ENCODE measurements at regions not wholly inside any gene's neighbourhood (a gene's known extent, or its start where the extent isn't known, plus 50 kb on each side); places are given as distances from the start of the nearest gene placed in this dataset.

DNA sequence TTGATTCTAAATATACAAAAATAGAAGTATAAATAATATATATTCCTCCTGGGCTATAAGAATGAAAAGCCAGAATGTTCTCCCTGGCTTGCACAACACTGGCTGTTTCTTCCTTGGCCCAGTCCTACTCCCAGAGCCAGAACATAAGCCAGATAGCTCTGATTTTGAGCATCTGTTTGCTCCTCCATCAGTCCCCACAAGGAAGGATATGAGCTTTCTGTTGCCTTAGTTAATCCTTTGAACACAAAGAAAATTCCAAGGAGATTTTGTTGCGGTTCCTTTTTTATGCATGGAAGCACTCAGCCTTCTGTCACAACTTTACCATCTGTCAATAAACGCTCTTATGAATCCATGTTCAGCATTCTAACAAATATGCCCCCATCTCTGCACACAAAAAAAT, 361.8 kb downstream of the IPMK start:
- ATAC-seq (no peak), DNase-seq (ENCODE audit: low read depth, low spot score) (no peak)
- Histone ChIP-seq H3K27ac (ENCODE audit: low read length) (no peak overlapping the region), H3K4me3 (ENCODE audit: low read depth in 2 of 2, low read length in 2 of 2) (no peak overlapping the region), H3K9me3 (ENCODE audit: control insufficient read depth, insufficient read depth, low read depth, low read length) (0 out of 2 replicates have a peak, but pooled peaks cover 3% of the 10 kb centered on the region), H3K27me3 (ENCODE audit: control insufficient read depth, insufficient read depth, low read length) (no peaks in the 10 kb centered on the region), H3K4me1 (ENCODE audit: control insufficient read depth, insufficient read depth, low read length) (no peaks in the 10 kb centered on the region), H3K36me3 (ENCODE audit: control insufficient read depth, insufficient read depth, low read length) (no peaks in the 10 kb centered on the region)
- BruUV-seq (replicated peaks): no TSS peak
- intact Hi-C loops (cut with micrococcal nuclease; ENCODE audit: unreplicated experiment) (no loop called here), in situ Hi-C loops (cut with HindIII; ENCODE audit: low pct_unique_long_range_greater_than_20kb, low sequenced_read_pairs) (no loop called here)
- ChIA-PET CTCF (no interaction called here), POLR2A (no interaction called here)
- no peak for TF ChIP-seq POLR2AphosphoS5 (IDR thresholded peaks at IDR 0.05; ENCODE audit: low read depth, low read length)

DNA sequence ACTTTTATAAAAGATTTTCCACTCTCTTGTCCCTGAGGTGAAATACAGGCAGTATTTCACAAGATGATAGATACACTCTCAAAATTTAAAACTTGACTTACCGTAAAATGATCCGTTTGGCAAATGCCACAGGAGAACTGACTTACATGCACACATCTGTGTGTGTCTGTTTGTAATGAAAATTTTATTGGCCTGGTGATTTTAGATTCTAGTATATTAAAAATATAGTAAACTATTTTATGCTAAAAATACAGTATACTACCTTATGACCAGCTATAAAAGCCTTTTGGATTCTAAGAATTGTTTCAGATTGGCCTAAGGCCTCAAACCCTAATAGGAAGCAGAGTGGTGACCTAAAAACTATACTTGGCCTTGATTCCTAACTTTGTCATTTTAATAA, 362.7 kb downstream of the IPMK start:
- ChIA-PET CTCF (no interaction called here), POLR2A (no interaction called here)
- Histone ChIP-seq H3K4me3 (ENCODE audit: low read depth in 2 of 2, low read length in 2 of 2) (no peak overlapping the region), H3K27me3 (ENCODE audit: control insufficient read depth, insufficient read depth, low read length) (no peaks in the 10 kb centered on the region), H3K36me3 (ENCODE audit: control insufficient read depth, insufficient read depth, low read length) (no peaks in the 10 kb centered on the region), H3K27ac (ENCODE audit: low read length) (no peak overlapping the region), H3K4me1 (ENCODE audit: control insufficient read depth, insufficient read depth, low read length) (no peaks in the 10 kb centered on the region), H3K9me3 (ENCODE audit: control insufficient read depth, insufficient read depth, low read depth, low read length) (0 out of 2 replicates have a peak, but pooled peaks cover 5% of the 10 kb centered on the region)
- in situ Hi-C loops (cut with HindIII; ENCODE audit: low pct_unique_long_range_greater_than_20kb, low sequenced_read_pairs): no loop called here
- no TSS peak for BruUV-seq (replicated peaks)
- intact Hi-C loops (cut with micrococcal nuclease; ENCODE audit: unreplicated experiment): no loop called here
- TF ChIP-seq REST (IDR thresholded peaks at IDR 0.05; ENCODE audit: insufficient read depth in 1 of 2, low read depth in 2 of 2, low read length in 1 of 2) (no peak), POLR2AphosphoS5 (IDR thresholded peaks at IDR 0.05; ENCODE audit: low read depth, low read length) (no peak), SIN3A (IDR thresholded peaks at IDR 0.05; ENCODE audit: borderline replicate concordance, insufficient read depth, low read depth, low read length) (no peak), TCF7L2 (IDR thresholded peaks at IDR 0.05; ENCODE audit: low read depth, low read length) (no peak)
- TF ChIP-seq, protein P1, sequence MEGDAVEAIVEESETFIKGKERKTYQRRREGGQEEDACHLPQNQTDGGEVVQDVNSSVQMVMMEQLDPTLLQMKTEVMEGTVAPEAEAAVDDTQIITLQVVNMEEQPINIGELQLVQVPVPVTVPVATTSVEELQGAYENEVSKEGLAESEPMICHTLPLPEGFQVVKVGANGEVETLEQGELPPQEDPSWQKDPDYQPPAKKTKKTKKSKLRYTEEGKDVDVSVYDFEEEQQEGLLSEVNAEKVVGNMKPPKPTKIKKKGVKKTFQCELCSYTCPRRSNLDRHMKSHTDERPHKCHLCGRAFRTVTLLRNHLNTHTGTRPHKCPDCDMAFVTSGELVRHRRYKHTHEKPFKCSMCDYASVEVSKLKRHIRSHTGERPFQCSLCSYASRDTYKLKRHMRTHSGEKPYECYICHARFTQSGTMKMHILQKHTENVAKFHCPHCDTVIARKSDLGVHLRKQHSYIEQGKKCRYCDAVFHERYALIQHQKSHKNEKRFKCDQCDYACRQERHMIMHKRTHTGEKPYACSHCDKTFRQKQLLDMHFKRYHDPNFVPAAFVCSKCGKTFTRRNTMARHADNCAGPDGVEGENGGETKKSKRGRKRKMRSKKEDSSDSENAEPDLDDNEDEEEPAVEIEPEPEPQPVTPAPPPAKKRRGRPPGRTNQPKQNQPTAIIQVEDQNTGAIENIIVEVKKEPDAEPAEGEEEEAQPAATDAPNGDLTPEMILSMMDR (IDR thresholded peaks at IDR 0.05): no peak
- DNase-seq (ENCODE audit: low read depth, low spot score): no peak
- ATAC-seq: no peak

DNA sequence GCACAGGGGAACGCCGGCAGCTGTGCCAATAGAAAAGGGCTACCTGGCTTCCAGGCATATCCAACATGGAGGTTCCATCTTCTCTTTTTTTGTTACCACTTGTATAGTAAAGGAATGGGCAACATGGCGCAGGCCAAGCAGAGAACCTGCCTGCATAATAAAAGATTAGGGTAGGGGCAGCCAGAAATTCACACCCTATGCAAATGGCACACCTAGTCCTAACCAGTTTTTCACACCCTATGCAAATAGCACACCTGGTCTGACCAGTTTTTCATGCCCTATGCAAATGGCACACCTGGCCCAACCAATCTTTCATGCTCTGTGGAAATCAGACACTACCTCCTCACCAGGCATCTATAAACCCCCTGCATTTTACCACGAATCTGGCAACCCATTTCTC, 369.5 kb downstream of the IPMK start:
- no peak overlapping the region for H3K4me3 ChIP-seq (ENCODE audit: low read depth in 2 of 2, low read length in 2 of 2)
- H3K27me3 ChIP-seq (ENCODE audit: control insufficient read depth, insufficient read depth, low read length): no peaks in the 10 kb centered on the region
- no TSS peak for BruUV-seq (replicated peaks)
- DNase-seq (ENCODE audit: low read depth, low spot score): no peak
- intact Hi-C loops (cut with micrococcal nuclease; ENCODE audit: unreplicated experiment): no loop called here
- ChIA-PET CTCF (no interaction called here), POLR2A (no interaction called here)
- H3K9me3 ChIP-seq (ENCODE audit: control insufficient read depth, insufficient read depth, low read depth, low read length): 0 out of 2 replicates have a peak, but pooled peaks cover 5% of the 10 kb centered on the region
- no peaks in the 10 kb centered on the region for H3K4me1 ChIP-seq (ENCODE audit: control insufficient read depth, insufficient read depth, low read length)
- H3K27ac ChIP-seq (ENCODE audit: low read length): no peak overlapping the region
- TF ChIP-seq, protein P1 (IDR thresholded peaks at IDR 0.05): no peak
- TF ChIP-seq TCF7L2 (IDR thresholded peaks at IDR 0.05; ENCODE audit: low read depth, low read length) (no peak), POLR2AphosphoS5 (IDR thresholded peaks at IDR 0.05; ENCODE audit: low read depth, low read length) (no peak)
- in situ Hi-C loops (cut with HindIII; ENCODE audit: low pct_unique_long_range_greater_than_20kb, low sequenced_read_pairs): no loop called here
- no peaks in the 10 kb centered on the region for H3K36me3 ChIP-seq (ENCODE audit: control insufficient read depth, insufficient read depth, low read length)
- no peak for ATAC-seq

Measured in Panc1 (cell line).